ENCODE measurements at regions not wholly inside any gene's neighbourhood (a gene's known extent, or its start where the extent isn't known, plus 50 kb on each side); places are given as distances from the start of the nearest gene placed in this dataset.
A peak's percentile ranks its signal among the peaks of the same experiment; 100 is the strongest.

- H3K36me3 Mint-ChIP-seq: no peaks in the 10 kb centered on the region
- peaks cover 1% of the 10 kb centered on the region for H3K27me3 Mint-ChIP-seq
- H3K27ac Mint-ChIP-seq: no peak overlapping the region
- H3K4me1 Mint-ChIP-seq (ENCODE audit: low read depth): peaks cover 8% of the 10 kb centered on the region
- H3K9me3 Mint-ChIP-seq (ENCODE audit: low read depth): no peaks in the 10 kb centered on the region
- H3K4me3 Mint-ChIP-seq: no peak overlapping the region
Measured at GRCh38 chr11:134745456-134745855, 333.4 kb upstream of the B3GAT1 start.

DNA sequence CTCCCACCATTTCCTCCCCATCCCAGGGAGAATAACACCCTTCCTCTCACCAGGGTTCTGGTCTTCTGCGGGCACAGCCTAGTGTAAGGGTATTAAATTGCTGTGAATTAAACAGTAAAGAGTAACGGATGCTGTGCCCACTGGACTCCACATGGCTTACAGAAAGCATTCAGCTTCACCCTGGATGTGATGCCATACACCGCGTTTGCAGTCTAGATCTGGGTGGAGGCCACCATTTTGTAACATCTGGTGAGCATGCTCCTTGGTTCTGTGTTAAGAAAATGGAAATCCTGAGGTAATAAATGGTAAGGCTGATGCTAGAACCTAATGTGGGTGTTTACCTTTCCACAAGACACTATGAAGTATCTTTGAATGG, 331.8 kb upstream of the B3GAT1 start:
- Mint-ChIP-seq H3K27me3 (peaks cover 1% of the 10 kb centered on the region), H3K4me1 (ENCODE audit: low read depth) (peaks cover 8% of the 10 kb centered on the region), H3K9me3 (ENCODE audit: low read depth) (no peaks in the 10 kb centered on the region), H3K36me3 (no peaks in the 10 kb centered on the region), H3K4me3 (no peak overlapping the region), H3K27ac (no peak overlapping the region)

- Mint-ChIP-seq H3K4me3 (no peak overlapping the region), H3K27ac (peak overlapping the region; percentile 18), H3K4me1 (ENCODE audit: low read depth) (peaks cover 8% of the 10 kb centered on the region)
Measured at GRCh38 chr11:134742956-134743819, 331.1 kb upstream of the B3GAT1 start.

DNA sequence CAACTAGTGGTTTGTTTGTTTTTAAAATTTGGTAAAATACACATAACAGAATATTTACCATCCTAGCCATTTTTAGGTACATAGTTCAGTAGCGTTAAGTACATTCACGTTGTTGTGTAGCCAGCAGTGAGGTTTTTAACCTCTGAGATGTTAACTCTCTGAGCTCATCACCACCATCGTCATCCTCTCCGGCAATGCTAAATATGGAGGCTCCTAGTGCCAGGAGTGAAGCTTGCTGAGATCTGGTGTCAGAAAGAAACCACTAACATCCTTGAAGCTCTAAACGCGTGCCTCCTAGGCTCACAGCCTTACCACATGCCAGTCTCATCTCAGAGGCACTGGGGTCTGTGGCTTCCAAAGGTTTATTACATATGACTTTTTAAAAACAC, 330.2 kb upstream of the B3GAT1 start:
- no peaks in the 10 kb centered on the region for H3K36me3 Mint-ChIP-seq
- H3K9me3 Mint-ChIP-seq (ENCODE audit: low read depth): no peaks in the 10 kb centered on the region
- H3K4me3 Mint-ChIP-seq: no peak overlapping the region
- H3K27me3 Mint-ChIP-seq: peaks cover 1% of the 10 kb centered on the region
- H3K4me1 Mint-ChIP-seq (ENCODE audit: low read depth): peaks cover 8% of the 10 kb centered on the region
- no peak overlapping the region for H3K27ac Mint-ChIP-seq

More at GRCh38 chr11:134742956-134743819, 331.1 kb upstream of the B3GAT1 start:
- Mint-ChIP-seq H3K27me3 (peaks cover 1% of the 10 kb centered on the region), H3K36me3 (no peaks in the 10 kb centered on the region), H3K9me3 (ENCODE audit: low read depth) (no peaks in the 10 kb centered on the region)

DNA sequence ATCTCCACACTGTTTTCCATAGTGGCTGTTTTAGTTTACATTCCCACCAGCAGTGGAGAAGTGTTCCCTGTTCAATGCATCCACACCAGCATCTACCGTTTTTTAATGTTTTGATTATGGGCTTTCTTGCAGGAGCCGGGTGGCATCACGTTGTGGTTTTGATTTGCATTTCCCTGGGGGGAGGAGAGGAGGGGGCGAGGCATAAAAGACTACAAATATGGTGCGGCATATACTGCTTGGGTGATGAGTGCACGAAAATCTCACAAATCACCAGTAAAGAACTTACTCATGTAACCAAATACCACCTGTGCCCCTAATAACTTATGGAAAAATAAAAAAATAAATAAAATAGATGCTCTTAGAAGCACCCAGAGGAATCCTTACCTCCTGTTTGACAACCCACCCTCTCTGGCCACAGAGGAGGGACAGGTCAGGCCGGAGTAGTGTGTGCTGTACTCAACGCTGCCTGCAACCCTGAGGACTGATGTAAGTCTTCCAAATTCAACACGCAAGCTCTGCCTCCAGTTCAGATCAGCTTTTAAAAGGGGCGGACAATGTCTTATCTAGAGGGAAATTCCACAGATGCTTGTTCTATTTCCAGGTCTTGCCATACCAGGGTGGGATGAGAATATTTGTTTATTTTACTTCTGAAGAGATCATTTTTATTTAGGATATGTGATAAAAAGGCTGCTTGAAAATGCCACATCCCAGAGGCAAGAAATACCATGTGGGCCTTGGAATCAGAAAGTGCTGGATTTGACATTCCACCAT, 329.6 kb upstream of the B3GAT1 start:
- Mint-ChIP-seq H3K9me3 (ENCODE audit: low read depth) (no peaks in the 10 kb centered on the region), H3K4me1 (ENCODE audit: low read depth) (peaks cover 8% of the 10 kb centered on the region), H3K27me3 (peaks cover 1% of the 10 kb centered on the region), H3K36me3 (no peaks in the 10 kb centered on the region), H3K27ac (no peak overlapping the region), H3K4me3 (no peak overlapping the region)

- Mint-ChIP-seq H3K4me1 (ENCODE audit: low read depth) (peaks cover 8% of the 10 kb centered on the region), H3K4me3 (no peak overlapping the region), H3K27me3 (peaks cover 1% of the 10 kb centered on the region), H3K27ac (no peak overlapping the region), H3K36me3 (no peaks in the 10 kb centered on the region), H3K9me3 (ENCODE audit: low read depth) (no peaks in the 10 kb centered on the region)
Measured at GRCh38 chr11:134740590-134741261, 328.7 kb upstream of the B3GAT1 start.

- Mint-ChIP-seq H3K36me3 (no peaks in the 10 kb centered on the region), H3K27ac (no peak overlapping the region), H3K9me3 (ENCODE audit: low read depth) (no peaks in the 10 kb centered on the region), H3K4me3 (no peak overlapping the region), H3K27me3 (peaks cover 3% of the 10 kb centered on the region), H3K4me1 (ENCODE audit: low read depth) (peaks cover 14% of the 10 kb centered on the region)
Measured at GRCh38 chr11:134739136-134739535, 327.1 kb upstream of the B3GAT1 start.

DNA sequence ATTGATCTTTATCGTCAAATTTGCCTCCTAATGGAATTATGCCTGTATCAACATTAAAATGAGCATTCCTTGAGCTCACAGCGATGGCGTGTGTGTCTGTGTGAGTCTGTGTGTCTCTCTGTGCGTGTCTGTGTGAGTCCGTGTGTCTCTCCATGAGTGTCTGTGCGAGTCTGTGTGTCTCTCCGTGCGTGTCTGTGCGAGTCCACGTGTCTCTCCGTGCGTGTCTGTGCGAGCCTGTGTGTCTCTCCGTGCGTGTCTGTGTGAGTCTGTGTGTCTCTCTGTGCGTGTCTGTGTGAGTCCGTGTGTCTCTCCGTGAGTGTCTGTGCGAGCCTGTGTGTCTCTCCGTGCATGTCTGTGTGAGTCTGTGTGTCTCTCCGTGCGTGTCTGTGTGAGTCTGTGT, 326.5 kb upstream of the B3GAT1 start:
- Mint-ChIP-seq H3K4me3 (no peak overlapping the region), H3K9me3 (ENCODE audit: low read depth) (no peaks in the 10 kb centered on the region), H3K4me1 (ENCODE audit: low read depth) (peaks cover 14% of the 10 kb centered on the region), H3K27me3 (peaks cover 3% of the 10 kb centered on the region), H3K36me3 (no peaks in the 10 kb centered on the region), H3K27ac (no peak overlapping the region)

DNA sequence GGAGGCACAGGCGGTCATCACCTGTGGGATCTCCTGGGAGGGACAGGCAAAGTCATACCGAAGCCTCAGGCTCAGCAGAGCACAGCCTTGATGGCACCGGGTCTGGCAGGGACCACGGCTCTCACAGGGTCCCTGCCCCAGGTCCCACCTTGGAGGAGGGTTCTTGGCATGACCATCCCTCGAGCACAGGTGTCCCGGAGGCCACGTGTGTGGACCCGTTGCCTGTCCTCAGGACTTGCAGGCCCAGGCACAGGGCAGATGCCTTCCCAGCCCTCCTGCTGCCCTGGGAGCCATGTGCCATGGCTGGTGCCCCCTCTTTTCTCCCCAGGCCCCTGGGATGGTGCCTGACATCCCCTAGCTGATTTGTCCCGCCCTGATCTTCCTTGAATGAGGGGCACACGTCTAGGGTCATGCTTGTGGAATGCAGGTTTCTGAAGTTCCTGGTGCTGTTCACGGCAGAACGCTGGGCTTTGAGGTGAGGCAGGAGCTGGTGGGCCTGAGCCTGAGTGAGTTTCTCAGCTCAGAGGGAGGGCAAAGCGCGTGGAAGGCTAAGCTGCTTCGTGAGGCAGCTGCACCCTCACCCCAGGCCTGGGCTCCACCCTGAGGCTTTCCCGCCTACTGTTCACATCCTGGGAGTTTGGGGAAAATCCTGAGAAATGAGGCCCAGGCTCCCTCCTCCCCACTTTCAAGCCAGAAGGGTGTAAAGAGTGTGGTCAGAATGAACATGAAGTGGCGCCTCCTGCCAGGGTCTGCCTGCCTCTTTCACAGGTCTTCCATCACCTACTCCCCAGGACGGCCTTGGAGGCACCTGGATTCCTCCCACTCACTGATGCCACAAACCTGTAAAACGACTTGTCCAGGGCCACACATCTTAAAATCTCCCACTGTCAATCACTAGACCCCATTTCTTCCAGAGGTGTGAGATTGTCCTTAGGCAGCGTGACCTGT, 325.8 kb upstream of the B3GAT1 start:
- Mint-ChIP-seq H3K27me3 (peaks cover 3% of the 10 kb centered on the region), H3K9me3 (ENCODE audit: low read depth) (no peaks in the 10 kb centered on the region), H3K36me3 (no peaks in the 10 kb centered on the region), H3K27ac (no peak overlapping the region), H3K4me1 (ENCODE audit: low read depth) (peaks cover 13% of the 10 kb centered on the region), H3K4me3 (no peak overlapping the region)

DNA sequence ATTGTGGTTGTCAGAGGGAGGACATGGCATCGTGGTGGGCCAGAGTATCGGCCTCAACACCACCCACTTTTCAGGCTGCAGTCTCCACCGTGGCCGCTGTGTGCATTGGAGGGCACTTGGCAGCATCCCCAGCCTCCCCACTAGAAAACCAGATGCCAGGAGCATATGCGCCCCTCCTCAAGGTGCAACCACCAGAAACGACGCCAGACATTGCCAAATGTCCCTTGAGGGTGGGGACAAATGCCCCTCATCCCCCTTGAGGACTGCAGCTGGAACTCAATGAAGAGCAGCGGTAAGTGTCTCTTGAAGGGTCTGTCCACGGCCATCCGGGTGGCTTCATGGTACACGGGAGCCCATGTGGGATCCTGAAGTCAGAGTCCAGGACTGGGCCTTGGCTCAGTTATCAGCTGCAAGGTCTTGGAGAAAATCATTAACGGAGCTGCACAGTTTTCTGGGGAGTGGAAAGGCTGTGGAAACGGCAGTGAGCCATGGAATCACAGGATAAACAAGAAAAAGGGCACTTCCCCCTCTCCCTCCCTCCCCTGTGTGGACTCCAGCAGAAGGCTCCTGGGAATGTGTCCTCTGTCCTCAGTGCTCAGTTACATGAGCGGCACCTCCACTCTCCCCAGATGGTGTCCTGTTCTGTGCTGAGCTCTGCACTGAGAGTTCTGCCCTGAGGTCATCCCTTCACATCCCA, 324.4 kb upstream of the B3GAT1 start:
- H3K27ac Mint-ChIP-seq: no peak overlapping the region
- H3K9me3 Mint-ChIP-seq (ENCODE audit: low read depth): no peaks in the 10 kb centered on the region
- H3K4me3 Mint-ChIP-seq: no peak overlapping the region
- H3K4me1 Mint-ChIP-seq (ENCODE audit: low read depth): peaks cover 7% of the 10 kb centered on the region
- no peaks in the 10 kb centered on the region for H3K36me3 Mint-ChIP-seq
- peaks cover 3% of the 10 kb centered on the region for H3K27me3 Mint-ChIP-seq

- peaks cover 7% of the 10 kb centered on the region for H3K4me1 Mint-ChIP-seq (ENCODE audit: low read depth)
- H3K27me3 Mint-ChIP-seq: peaks cover 3% of the 10 kb centered on the region
- H3K9me3 Mint-ChIP-seq (ENCODE audit: low read depth): no peaks in the 10 kb centered on the region
- H3K27ac Mint-ChIP-seq: no peak overlapping the region
- H3K36me3 Mint-ChIP-seq: no peaks in the 10 kb centered on the region
- H3K4me3 Mint-ChIP-seq: peak overlapping the region; percentile 80
Measured at GRCh38 chr11:134734894-134735293, 322.9 kb upstream of the B3GAT1 start.

- Mint-ChIP-seq H3K27ac (no peak overlapping the region), H3K36me3 (no peaks in the 10 kb centered on the region)
Measured at GRCh38 chr11:134734141-134734845, 322.3 kb upstream of the B3GAT1 start.

GRCh38 chr11:134733646-134734045, 321.6 kb upstream of the B3GAT1 start:
- Mint-ChIP-seq H3K9me3 (ENCODE audit: low read depth) (no peaks in the 10 kb centered on the region), H3K4me1 (ENCODE audit: low read depth) (peaks cover 7% of the 10 kb centered on the region), H3K27ac (no peak overlapping the region), H3K27me3 (peaks cover 3% of the 10 kb centered on the region), H3K4me3 (no peak overlapping the region), H3K36me3 (no peaks in the 10 kb centered on the region)

More at GRCh38 chr11:134734141-134734845, 322.3 kb upstream of the B3GAT1 start:
- peaks cover 3% of the 10 kb centered on the region for H3K27me3 Mint-ChIP-seq
- H3K9me3 Mint-ChIP-seq (ENCODE audit: low read depth): no peaks in the 10 kb centered on the region
- H3K4me3 Mint-ChIP-seq: peak overlapping the region; percentile 80
- peaks cover 7% of the 10 kb centered on the region for H3K4me1 Mint-ChIP-seq (ENCODE audit: low read depth)

All from activated naive CD8-positive, alpha-beta T cell (primary cell).